Aorta (tissue), 5 donors: ENCODE measurements at regions not wholly inside any gene's neighbourhood (a gene's known extent, or its start where the extent isn't known, plus 50 kb on each side); places are given as distances from the start of the nearest gene placed in this dataset.
A peak's percentile ranks its signal among the peaks of the same experiment; 100 is the strongest.

Experiments used
- ATAC-seq: fragments of 200-7000 bp; cut with Tn5 transposase; one replicate; pipeline ENCODE4 v1.9.1; 2022; ENCODE audit warnings: moderate library complexity; ENCODE audit not compliant: low FRiP score
- DNase-seq, 2 donors: peaks; one replicate each; pipeline ENCODE4 v3.0.0-alpha.2; 2020
- H3K27ac ChIP-seq, 2 donors: one replicate each; pipeline ENCODE4 v1.5.1; 2013; ENCODE audit warnings: low read length in 2 of 2, mild to moderate bottlenecking in 2 of 2, moderate library complexity in 2 of 2, control low read depth in 1 of 2, inconsistent platforms in 1 of 2, low read depth in 1 of 2
- H3K27me3 ChIP-seq, 2 donors: one replicate each; pipeline ENCODE4 v1.6.1; 2013; ENCODE audit warnings: control low read depth in 1 of 2, low read length in 1 of 2, mild to moderate bottlenecking in 1 of 2, moderate library complexity in 1 of 2; ENCODE audit not compliant: insufficient read depth in 2 of 2, control insufficient read depth in 1 of 2
- H3K36me3 ChIP-seq, 2 donors: one replicate each; pipeline ENCODE4 v1.6.1; 2013; ENCODE audit warnings: control low read depth in 1 of 2, low read length in 1 of 2, mild to moderate bottlenecking in 1 of 2; ENCODE audit not compliant: insufficient read depth in 2 of 2, control insufficient read depth in 1 of 2
- H3K4me1 ChIP-seq, 2 donors: one replicate each; pipeline ENCODE4 v1.6.1; 2013; ENCODE audit warnings: low read length in 2 of 2, control low read depth in 1 of 2, mild to moderate bottlenecking in 1 of 2, moderate library complexity in 1 of 2; ENCODE audit not compliant: insufficient read depth in 2 of 2, control insufficient read depth in 1 of 2
- H3K4me3 ChIP-seq, 2 donors: one replicate each; pipeline ENCODE4 v1.5.1; 2013; ENCODE audit warnings: low read length in 2 of 2, control low read depth in 1 of 2, mild to moderate bottlenecking in 1 of 2
- H3K9me3 ChIP-seq: one replicate; pipeline ENCODE4 v1.6.1; 2013; ENCODE audit warnings: mild to moderate bottlenecking, low read length; ENCODE audit not compliant: control insufficient read depth
- WGBS, 2 donors: extraction: QIAGEN DNeasy Blood & Tissue Kit; methylation state at CpG; one replicate each; pipeline ENCODE4 v1.1.7; 2013; 5-methylcytosine and 5-hydroxymethylcytosine counted together
- intact Hi-C, 2 donors: fragments of 100-400 bp; cut with DNase I; formaldehyde crosslinking; loops; one replicate each; pipeline versions ENCODE4 v1.14.2 to v1.15.0; 2022
- donor health status: healthy with polysubstance abuse.
- donor health status: Bipolar disorder and iron deficiency.
- donor health status: DM: no; HTN: no; CAD: no.
- donor health status: DM: no; HTN: no; CAD: no.
- donor health status: DM: yes; HTN: yes; CAD: no.

DNA sequence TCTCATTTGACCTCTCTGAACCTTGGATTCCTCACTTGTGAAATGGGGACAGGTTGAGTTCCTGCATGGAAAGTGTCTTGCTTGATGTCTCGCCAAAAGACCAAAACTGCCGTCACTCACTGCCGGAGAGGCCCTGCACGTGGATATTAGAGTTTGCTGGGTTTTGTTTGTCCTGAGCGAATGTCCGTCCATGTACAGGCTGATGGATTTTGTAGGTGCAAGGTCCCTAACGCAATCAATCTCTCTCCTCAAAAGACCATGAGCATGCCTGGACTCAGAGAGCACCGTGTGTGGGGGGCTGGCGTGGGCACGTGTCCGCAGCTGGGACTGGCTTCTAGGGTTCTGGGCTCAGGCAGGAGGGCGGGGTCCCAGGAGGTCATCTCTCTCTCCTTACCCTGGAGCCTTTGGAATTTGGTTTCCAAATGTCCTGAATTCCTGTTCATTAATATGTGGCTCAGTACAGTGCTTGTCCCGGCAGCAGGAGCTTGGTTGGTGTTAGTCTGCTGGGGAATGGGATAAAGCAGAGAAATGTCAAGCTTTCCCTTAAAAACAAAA lies 146.0 kb upstream of the IER5L start:
- ATAC-seq (no peak), DNase-seq (peak in 1 of 2 donors; percentile 62)
- no peak overlapping the region for H3K4me3 ChIP-seq
- peak overlapping the region in 1 of 2 donors; percentile 59 for H3K27ac ChIP-seq
- H3K9me3 ChIP-seq: no peaks in the 10 kb centered on the region
- intact Hi-C loops: no loop called here
- 60 to 62% methylated on average over 13 of the region's 13 CpGs for WGBS, 2 donors
- H3K4me1 ChIP-seq: no peaks in the 10 kb centered on the region
- H3K36me3 ChIP-seq: no peaks in the 10 kb centered on the region
- no peaks in the 10 kb centered on the region for H3K27me3 ChIP-seq

DNA sequence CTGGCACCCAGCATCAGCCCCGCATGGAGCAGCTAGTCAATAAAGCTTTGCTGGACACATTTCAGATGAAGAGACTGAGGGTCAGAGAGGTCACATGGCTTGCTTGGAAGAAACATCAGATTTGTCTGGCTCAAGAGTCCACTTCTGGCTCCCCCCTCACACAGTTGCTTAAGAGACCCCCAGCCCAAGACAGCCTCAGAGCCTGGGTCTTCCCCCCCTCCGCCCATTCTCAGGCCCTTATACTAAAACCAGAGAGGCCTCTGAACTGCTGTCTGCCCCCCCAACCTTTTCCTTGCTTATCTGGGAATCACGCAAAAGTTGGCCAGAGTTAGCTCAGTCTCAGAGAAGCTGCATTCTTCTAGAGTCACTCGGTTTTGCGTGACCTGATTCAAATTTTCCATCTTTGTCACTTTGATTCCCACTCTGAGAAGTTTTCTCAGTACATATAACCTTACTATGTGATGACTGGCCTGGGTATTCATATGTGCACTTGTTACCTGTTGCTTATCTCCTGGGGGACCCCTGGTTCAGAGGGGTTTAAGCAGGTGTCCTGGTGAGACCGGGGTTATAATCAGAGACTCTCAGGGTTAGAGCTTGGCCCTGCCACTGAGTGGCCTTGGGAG lies 145.4 kb upstream of the IER5L start:
- Histone ChIP-seq H3K27me3 (no peaks in the 10 kb centered on the region), H3K27ac (peak overlapping the region in 1 of 2 donors; percentile 59), H3K36me3 (no peaks in the 10 kb centered on the region), H3K4me3 (no peak overlapping the region), H3K4me1 (no peaks in the 10 kb centered on the region), H3K9me3 (no peaks in the 10 kb centered on the region)
- no peak for ATAC-seq
- DNase-seq: peak in 1 of 2 donors; percentile 33
- intact Hi-C loops: no loop called here
- WGBS, 2 donors: 33 to 38% methylated on average over 6 of the region's 6 CpGs

GRCh38 chr9:129322641-129323375 lies 144.7 kb upstream of the IER5L start:
- Histone ChIP-seq H3K36me3 (no peaks in the 10 kb centered on the region), H3K27me3 (no peaks in the 10 kb centered on the region), H3K4me1 (no peaks in the 10 kb centered on the region), H3K27ac (peak overlapping the region in 1 of 2 donors; percentile 38), H3K9me3 (no peaks in the 10 kb centered on the region), H3K4me3 (no peak overlapping the region)
- 77 to 81% methylated on average over 17 of the region's 17 CpGs for WGBS, 2 donors
- intact Hi-C loops: no loop called here
- ATAC-seq: no peak
- peak in 1 of 2 donors; percentile 74 for DNase-seq

DNA sequence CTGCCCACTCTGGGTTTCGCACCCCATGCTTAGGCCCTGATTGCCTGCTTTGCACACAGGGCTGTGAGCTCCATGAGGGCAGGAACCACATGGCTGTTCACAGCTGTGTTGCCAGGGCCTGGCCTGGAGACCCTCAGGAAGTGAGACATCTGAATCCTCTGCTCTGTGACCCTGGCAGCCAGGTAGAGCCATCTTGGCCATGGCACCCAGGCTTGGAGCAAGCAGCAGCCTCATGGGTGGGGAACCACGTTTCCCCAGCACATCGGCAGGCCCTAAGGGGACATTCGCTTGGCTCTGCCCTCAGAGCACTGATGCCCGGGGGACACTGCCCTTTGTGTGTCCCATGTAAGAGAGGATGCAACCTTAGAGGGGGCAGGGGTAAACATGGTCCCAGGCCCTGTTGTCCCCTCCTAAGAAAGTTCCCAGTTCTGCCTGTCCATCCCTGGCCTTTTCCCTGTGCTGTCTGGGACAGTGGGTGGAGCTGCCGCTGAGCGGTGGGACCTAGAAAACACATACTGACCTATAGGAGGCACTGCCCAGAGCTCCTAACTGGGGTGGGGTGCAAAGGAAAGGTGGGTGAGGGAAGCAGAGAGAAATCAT lies 144.1 kb upstream of the IER5L start:
- Histone ChIP-seq H3K4me3 (no peak overlapping the region), H3K9me3 (no peaks in the 10 kb centered on the region), H3K4me1 (no peaks in the 10 kb centered on the region), H3K27me3 (no peaks in the 10 kb centered on the region), H3K36me3 (no peaks in the 10 kb centered on the region), H3K27ac (peak overlapping the region in 1 of 2 donors; percentile 79)
- DNase-seq (peak in 1 of 2 donors; percentile 68), ATAC-seq (no peak)
- WGBS, 2 donors: 86 to 93% methylated on average over 7 of the region's 7 CpGs
- intact Hi-C loops: no loop called here

DNA sequence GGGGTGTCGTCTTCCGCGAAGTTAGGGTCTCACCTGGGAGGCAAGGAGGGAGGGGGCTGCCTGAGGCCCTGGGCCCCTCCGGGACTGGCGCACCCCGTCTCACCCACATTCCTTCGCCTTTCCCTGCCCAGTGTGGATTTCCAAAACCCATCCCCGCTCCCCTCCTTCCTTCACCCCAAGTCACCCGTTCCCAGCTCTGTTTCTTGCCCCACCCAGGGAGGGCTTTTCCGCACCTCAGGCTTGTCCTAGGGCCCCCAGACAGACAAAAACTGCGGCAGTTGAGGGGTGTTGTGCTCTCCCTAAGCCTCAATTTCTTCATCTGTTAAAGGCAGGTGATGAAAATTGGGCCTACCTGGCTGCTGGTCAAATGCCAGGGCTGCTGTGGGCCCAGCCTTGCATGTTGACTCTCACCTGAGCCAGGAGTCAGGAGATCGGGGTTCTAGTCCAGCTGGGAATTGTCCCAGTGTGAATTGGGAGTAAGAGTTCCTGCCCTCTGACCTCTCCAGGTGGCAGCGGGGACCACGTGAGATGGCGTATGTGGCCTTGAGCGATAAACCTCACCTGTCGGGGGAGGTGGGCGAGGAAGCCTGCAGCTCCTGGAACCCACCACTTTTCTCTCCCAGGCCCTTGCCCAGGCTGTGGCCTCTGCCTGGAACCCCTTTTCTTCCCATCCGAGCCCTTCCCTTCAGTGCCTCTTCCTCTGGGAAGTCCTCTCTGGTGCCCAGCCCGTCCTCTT lies 143.4 kb upstream of the IER5L start:
- 74 to 77% methylated on average over 20 of the region's 20 CpGs for WGBS, 2 donors
- intact Hi-C loops: no loop called here

GRCh38 chr9:129320575-129321285 lies 142.7 kb upstream of the IER5L start:
- 3 to 4% methylated on average over 45 to 46 of the region's 46 CpGs for WGBS, 2 donors
- Histone ChIP-seq H3K4me1 (no peaks in the 10 kb centered on the region), H3K9me3 (no peaks in the 10 kb centered on the region), H3K27ac (peak overlapping the region; percentile 6 to 92), H3K4me3 (peak overlapping the region; percentile 4 to 12), H3K27me3 (no peaks in the 10 kb centered on the region), H3K36me3 (no peaks in the 10 kb centered on the region)
- DNase-seq (peak; percentile 78 to 84), ATAC-seq (peak; percentile 82)
- intact Hi-C loops: no loop called here

More for the DNA sequence above, 143.4 kb upstream of the IER5L start:
- H3K27me3 ChIP-seq: no peaks in the 10 kb centered on the region
- H3K4me1 ChIP-seq: no peaks in the 10 kb centered on the region
- DNase-seq: peak in 1 of 2 donors; percentile 67
- H3K27ac ChIP-seq: peak overlapping the region in 1 of 2 donors; percentile 79
- H3K4me3 ChIP-seq: peak overlapping the region in 1 of 2 donors; percentile 0
- H3K9me3 ChIP-seq: no peaks in the 10 kb centered on the region
- no peaks in the 10 kb centered on the region for H3K36me3 ChIP-seq
- ATAC-seq: no peak

DNA sequence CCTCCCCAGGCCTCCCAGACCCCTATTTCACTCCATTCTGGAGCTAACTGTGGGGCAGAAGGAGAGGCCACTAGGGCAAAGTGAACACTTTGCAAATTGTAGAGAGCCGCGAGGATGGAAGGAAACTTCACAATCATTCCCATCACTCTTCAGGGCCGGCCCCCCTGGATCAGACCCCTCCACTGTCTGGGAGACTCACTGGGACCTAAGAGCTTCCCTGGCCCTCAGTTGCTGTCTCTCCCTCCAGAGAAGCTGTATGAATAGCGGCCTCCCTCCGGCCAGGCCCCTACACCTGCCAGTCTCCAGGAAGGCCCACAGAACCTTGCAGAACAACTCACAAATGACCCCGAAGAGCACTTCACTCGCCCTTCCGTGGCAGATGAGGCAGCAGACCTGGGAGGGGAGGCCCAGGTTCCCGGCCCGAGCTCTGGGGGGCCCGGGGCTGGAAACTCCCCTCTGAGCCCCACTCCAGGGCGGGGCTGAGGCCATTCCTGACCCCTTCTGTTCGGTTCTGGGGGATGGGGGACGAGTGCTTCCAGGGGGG lies 141.9 kb upstream of the IER5L start:
- no peak for ATAC-seq
- intact Hi-C loops: loop anchor here (5.0 kb wide), 2 partner anchors 63 to 143 kb away; partner anchors contain the start of gene IER5L (in 1 of the 2)
- Histone ChIP-seq H3K27me3 (no peaks in the 10 kb centered on the region), H3K9me3 (no peaks in the 10 kb centered on the region), H3K4me3 (peak overlapping the region; percentile 4 to 12), H3K36me3 (no peaks in the 10 kb centered on the region), H3K27ac (peak overlapping the region; percentile 6 to 92), H3K4me1 (no peaks in the 10 kb centered on the region)
- WGBS, 2 donors: 28 to 33% methylated on average over 14 of the region's 14 CpGs
- peak in 1 of 2 donors; percentile 67 for DNase-seq
